Glutamatergic neuron (in vitro differentiated cells): ENCODE measurements at regions not wholly inside any gene's neighbourhood (a gene's known extent, or its start where the extent isn't known, plus 50 kb on each side); places are given as distances from the start of the nearest gene placed in this dataset.

Experiments used
- DNase-seq: peaks from one replicate; pipeline ENCODE4 v3.0.0; 2022
- H3K27ac Mint-ChIP-seq: one replicate; pipeline ENCODE4 v1.8.0; 2020; ENCODE audit warnings: mild to moderate bottlenecking, mixed read lengths, inconsistent platforms; ENCODE audit not compliant: unreplicated experiment
- H3K27me3 Mint-ChIP-seq: one replicate; pipeline ENCODE4 v1.8.0; 2020; ENCODE audit warnings: mild to moderate bottlenecking, moderate library complexity, mixed read lengths, inconsistent platforms; ENCODE audit not compliant: unreplicated experiment
- H3K36me3 Mint-ChIP-seq: one replicate; pipeline ENCODE4 v1.8.0; 2020; ENCODE audit warnings: mild to moderate bottlenecking, mixed read lengths, inconsistent platforms; ENCODE audit not compliant: unreplicated experiment
- H3K4me1 Mint-ChIP-seq: one replicate; pipeline ENCODE4 v1.8.0; 2020; ENCODE audit warnings: mild to moderate bottlenecking, low read depth, mixed read lengths, inconsistent platforms; ENCODE audit not compliant: unreplicated experiment
- H3K4me3 Mint-ChIP-seq: one replicate; pipeline ENCODE4 v1.8.0; 2020; ENCODE audit warnings: mild to moderate bottlenecking, mixed read lengths, inconsistent platforms; ENCODE audit not compliant: unreplicated experiment
- H3K9me3 Mint-ChIP-seq: one replicate; pipeline ENCODE4 v1.8.0; 2020; ENCODE audit warnings: mild to moderate bottlenecking, moderate library complexity, mixed read lengths, inconsistent platforms; ENCODE audit not compliant: unreplicated experiment
- CTCF ChIP-seq: fragments of 200-600 bp; sonication (generic); IDR thresholded peaks from one replicate; pipeline ENCODE4 v1.5.0; 2021; ENCODE audit not compliant: partially characterized antibody, unreplicated experiment

GRCh38 chr10:2119316-2119715 is 382.0 kb upstream of the ADARB2 start:
- no peak for TF ChIP-seq CTCF
- peaks cover 7% of the 10 kb centered on the region for H3K27me3 Mint-ChIP-seq
- no peaks in the 10 kb centered on the region for H3K36me3 Mint-ChIP-seq
- no peak for DNase-seq
- H3K9me3 Mint-ChIP-seq = peaks cover 8% of the 10 kb centered on the region
- H3K27ac Mint-ChIP-seq = no peak overlapping the region
- peaks cover 19% of the 10 kb centered on the region for H3K4me1 Mint-ChIP-seq
- no peak overlapping the region for H3K4me3 Mint-ChIP-seq

GRCh38 chr10:2118201-2118600 is 380.9 kb upstream of the ADARB2 start:
- peaks cover 8% of the 10 kb centered on the region for H3K9me3 Mint-ChIP-seq
- peaks cover 7% of the 10 kb centered on the region for H3K27me3 Mint-ChIP-seq
- peak overlapping the region; percentile 26 for H3K27ac Mint-ChIP-seq
- no peaks in the 10 kb centered on the region for H3K36me3 Mint-ChIP-seq
- DNase-seq = peak; percentile 35
- no peak for TF ChIP-seq CTCF
- H3K4me1 Mint-ChIP-seq = peaks cover 19% of the 10 kb centered on the region
- H3K4me3 Mint-ChIP-seq = peak overlapping the region; percentile 30

GRCh38 chr10:2117641-2118040 is 380.3 kb upstream of the ADARB2 start:
- H3K36me3 Mint-ChIP-seq = no peaks in the 10 kb centered on the region
- H3K27me3 Mint-ChIP-seq = peaks cover 7% of the 10 kb centered on the region
- H3K9me3 Mint-ChIP-seq = peaks cover 8% of the 10 kb centered on the region
- DNase-seq = no peak
- TF ChIP-seq CTCF = no peak
- H3K4me1 Mint-ChIP-seq = peaks cover 19% of the 10 kb centered on the region
- H3K4me3 Mint-ChIP-seq = no peak overlapping the region
- no peak overlapping the region for H3K27ac Mint-ChIP-seq

GRCh38 chr10:2111965-2112364 is 374.6 kb upstream of the ADARB2 start:
- no peaks in the 10 kb centered on the region for H3K27me3 Mint-ChIP-seq
- no peaks in the 10 kb centered on the region for H3K36me3 Mint-ChIP-seq
- DNase-seq = no peak
- H3K4me1 Mint-ChIP-seq = peaks cover 26% of the 10 kb centered on the region
- TF ChIP-seq CTCF = no peak
- H3K27ac Mint-ChIP-seq = no peak overlapping the region
- H3K9me3 Mint-ChIP-seq = no peaks in the 10 kb centered on the region
- H3K4me3 Mint-ChIP-seq = no peak overlapping the region

GRCh38 chr10:2108496-2108895 is 371.2 kb upstream of the ADARB2 start:
- Mint-ChIP-seq H3K27me3 (no peaks in the 10 kb centered on the region), H3K36me3 (peaks cover 5% of the 10 kb centered on the region), H3K9me3 (no peaks in the 10 kb centered on the region), H3K4me3 (no peak overlapping the region), H3K27ac (no peak overlapping the region), H3K4me1 (peaks cover 26% of the 10 kb centered on the region)
- DNase-seq = no peak
- no peak for TF ChIP-seq CTCF
